HG02763 (cell line): ENCODE measurements at regions not wholly inside any gene's neighbourhood (a gene's known extent, or its start where the extent isn't known, plus 50 kb on each side); places are given as distances from the start of the nearest gene placed in this dataset.

Experiments
- ATAC-seq: cut with Tn5 transposase; IDR thresholded peaks from one replicate; pipeline ENCODE4 v1.9.1; 2021; ENCODE audit warnings: mild to moderate bottlenecking, moderate library complexity; ENCODE audit not compliant: unreplicated experiment

DNA sequence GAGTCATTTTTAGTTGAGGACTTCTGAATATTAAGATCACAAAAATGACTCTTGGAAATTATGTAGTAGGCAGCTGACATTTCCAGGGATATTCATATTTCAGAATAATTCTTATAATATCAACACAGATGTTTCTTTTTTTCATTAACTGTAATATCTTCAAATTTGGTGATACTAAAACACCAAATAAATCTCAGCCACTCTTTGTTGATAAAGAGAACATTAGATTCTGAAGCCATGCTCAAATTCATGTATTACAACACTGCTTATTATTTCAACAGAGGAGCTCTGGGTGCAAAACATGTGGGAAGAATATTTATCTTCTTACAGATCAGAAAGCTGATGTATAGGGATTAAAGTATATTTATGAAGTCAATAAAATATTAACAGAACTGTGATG is 355.4 kb downstream of the CRPPA start:
- ATAC-seq = no peak

DNA sequence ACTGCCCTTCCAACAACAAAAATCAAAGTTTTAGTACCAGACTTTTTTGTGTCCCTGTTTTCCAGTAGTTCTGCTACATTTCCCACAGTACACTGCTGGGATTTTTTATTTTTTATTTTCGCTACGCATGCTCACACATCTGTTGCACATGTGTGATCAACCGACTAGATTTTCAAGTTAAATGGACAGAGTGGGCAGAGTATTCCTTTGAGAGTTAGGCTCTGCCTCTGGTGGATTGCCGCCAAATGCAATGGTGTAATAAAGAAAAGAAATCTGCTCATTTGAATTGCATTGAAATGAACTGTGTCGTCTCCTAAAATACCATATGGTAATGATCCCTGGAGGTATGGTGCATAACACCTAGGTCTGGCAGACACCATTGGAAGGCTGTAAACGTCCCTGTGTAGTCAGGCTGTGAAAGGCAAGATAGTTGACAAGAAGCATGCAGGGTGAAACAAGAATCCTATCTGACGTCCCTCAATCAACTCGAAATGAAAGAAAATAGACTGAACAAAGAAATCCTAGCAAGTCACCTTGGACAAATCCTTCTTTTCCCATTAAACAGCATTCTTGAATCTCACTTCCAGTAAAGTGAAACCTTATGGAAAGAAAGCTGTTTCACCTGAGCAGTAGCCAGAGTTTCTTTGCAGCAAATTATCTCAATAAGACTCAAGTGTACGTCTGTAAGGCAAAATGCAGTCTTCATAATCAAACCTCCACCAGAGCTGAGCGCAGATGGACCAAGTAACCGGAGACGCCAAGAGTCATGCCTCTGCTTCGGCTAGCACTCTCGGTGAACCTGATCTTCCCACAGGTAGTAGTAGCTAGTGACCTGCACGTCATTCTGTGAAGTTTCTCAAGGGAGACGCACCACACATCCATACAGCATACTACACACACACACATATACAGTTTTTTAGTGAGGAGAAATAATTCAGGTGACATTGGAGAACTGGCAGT is 357.3 kb downstream of the CRPPA start:
- ATAC-seq = no peak

DNA sequence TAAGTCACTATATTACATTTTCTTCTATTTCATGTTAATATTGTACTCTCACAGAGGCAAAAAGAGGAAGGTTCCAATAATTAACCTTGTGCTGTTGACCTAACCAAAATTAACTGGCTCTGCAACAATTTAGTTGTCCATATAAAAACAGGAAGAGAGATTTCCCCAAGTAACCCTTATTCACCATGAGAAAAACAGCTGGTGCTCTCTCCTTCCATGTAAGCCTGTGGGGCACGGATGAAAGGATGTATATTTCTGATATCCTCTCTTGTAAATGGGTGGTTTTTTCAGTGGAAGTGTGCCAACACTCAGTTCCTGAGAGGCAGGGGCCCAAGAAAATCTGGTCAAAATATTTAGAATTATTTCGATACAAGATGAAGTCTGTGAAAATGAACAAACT is 358.1 kb downstream of the CRPPA start:
- no peak for ATAC-seq

DNA sequence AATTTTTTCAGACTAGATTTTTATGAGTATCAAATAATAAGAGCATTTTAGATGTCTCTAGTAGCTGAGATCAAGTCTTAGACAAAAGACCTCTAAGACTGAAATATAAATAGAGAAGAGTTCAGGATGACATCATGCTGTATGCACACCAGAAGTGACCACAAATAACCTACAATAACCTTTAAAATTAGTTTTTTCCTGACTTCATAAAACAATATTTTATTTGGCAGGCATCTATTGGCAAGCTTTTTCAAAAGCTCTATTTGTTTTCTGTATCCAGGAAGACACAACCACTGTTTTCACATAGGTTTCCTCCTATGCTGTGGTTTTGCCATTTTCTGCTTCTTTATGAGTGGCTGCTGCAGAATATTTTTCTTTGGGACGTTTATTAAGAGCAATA is 359.1 kb downstream of the CRPPA start:
- ATAC-seq = no peak

DNA sequence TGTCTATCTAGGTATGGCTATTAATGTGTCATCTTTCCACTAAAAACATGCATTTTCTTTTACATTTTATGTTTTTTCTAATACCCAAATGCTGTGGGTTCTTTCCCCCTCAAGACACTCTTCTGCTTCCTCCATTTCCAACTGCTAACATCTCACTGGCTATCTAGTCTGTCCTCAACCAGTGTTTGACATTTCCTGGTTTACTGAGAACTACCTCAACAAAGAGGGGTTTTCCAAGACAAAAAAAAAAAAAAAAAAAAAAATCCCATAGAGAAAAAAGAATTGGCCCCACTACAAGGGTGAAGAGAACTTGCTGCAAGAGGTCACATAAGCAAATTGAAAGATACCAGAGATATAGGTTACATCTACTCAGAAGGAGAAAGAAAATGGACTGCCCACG is 359.7 kb downstream of the CRPPA start:
- ATAC-seq = no peak

DNA sequence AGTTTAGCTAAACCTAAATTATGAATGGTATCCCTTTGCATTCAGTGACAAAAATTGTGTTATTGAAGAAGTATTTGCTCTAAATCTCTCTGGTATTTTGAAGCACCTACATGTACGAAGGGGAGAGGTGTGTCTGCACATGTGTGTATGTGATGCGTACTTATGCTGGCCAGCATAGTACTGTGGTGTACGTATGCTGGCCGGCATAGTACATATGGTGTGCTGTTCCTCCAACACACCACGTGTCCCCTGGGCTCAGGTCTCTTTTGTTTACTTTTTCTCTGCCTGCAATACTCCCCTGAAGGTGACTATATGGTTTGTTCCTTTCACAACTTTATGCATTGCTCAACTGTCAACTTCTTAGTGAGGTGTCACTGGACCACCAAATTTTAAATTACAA is 360.3 kb downstream of the CRPPA start:
- ATAC-seq = no peak

DNA sequence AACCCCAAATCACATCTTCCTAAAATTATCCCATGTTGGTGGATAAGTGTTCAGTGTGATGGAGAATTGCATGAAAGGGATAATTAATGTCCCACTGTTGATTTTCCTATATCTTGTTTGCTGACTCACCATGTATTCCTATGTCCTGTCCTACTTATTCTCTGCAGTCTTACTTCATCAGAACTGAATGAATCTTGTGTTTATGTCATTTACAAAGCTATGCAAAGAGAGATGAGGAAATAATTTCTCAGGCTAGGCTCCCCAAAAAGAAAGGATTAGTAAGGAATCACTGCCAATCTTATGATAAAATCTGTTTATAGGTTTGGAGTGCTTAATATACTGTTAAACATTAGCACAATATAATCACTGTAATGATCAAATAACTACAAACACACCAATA is 360.8 kb downstream of the CRPPA start:
- ATAC-seq = no peak

DNA sequence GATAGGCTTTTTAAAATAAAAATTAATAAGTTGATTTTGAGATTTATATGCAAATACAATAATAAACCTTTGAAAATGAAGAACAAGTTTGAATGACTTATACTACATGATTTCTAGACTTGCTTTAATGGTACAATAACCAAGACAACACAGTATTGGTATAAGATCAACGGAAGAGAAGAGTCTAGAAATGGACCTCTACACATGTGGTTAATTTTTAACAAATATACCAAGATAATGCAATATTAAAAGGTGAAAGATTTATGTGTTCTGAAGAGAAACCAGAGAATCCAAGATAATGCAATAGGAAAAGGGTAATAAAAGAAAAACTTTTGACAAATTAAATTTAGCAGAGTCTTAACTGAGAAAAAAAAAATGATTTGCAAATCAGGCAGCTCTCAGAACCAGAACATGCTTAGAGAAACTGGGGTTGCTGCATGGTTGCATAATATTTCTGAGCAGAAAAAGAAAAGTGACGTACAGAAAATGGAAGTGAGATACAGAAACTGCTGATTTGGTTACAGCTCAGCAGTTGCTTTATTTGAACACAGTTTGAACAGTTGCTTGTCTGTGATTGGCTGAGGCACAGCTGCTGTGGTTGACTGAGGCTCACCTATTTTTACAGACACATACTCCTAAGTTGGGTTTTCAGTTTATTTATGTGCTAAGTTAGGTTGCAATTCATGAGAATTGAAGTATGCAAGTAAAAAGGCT is 365.9 kb downstream of the CRPPA start:
- ATAC-seq = peak; percentile 85

DNA sequence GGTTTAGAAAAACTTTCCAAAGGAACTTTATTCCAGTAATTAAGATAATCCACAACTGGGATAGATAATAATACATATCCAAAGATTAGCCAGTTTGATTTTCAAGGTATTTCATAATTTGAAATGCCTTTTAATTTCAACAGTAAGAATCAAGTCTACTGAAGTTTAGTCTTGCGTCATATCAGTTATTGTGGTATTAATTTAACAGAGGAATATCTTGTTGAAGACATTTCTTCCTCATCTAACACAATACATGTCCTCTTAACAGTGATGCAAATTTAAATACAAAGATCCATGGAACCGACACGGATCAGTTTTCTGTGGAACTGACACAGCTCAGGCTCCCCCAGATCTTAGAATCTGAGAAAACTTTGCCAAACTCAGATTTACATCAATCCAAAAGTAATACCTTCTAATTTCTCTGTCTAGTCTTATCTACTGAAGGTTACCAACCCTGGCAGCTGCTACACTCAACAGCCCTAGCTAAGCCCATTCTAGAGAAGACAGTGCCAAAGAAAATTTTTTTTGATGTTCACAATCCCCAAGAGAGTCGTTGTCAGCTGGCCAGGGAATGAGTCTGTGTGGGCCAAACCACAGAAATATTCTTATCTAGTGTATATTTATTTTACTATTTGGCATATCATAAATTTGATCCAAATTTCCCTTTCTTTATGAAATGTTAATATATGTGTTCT is 365.2 kb upstream of the MEOX2 start:
- ATAC-seq = no peak

DNA sequence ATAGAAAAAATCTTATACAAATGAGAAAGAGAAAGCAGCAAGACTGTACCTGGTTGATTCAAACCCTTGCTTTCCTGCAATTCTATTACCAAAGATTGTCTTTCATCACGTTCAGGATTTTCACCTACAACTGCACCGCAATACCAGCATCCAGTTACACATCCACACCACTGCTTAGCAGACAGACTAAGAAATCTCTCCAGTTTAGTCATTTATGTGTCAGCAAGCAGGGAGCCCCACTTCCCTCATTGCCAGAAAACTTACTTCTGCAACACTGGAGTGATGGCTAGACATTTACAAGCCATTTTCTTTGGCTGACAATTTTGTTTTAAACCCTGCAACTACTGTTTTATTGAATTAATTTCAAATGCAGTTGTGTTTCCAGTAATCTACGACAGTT is 359.6 kb upstream of the MEOX2 start:
- no peak for ATAC-seq

DNA sequence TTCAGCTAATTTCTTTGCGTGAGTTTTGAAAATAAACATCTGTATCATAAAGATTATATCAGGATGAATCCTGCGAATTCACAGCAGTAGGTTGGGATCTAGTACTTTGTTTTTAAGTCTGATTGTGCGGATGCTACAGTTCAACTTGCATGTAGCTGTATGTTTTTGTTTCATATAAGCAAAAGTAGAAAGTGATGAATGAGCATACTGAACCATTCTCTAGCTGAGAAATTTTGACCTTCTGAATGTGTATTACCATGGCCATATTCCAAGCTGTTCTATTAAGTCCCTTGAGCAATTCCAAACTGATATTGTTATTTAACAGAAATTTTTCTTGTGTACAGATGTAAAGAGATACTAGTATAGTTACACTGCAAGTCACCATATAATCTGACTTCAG is 358.8 kb upstream of the MEOX2 start:
- no peak for ATAC-seq

DNA sequence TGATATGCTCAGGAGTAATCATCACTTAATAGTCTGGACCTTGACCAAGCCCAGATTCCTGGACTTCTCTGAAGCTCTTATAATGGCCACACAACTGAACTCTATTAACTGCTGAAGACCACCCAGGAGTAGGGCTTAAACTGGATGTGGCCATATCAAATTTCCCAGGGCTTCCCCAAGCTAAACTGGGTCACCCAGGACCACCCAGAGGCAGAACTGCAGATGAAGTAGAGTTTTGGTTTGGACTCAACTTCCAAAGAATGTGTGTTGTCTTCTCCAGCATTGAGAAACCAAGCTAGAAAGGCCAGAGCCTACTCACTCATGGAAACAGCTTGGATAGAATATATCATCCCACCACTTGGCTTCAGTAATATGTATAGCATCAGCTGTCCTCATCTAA is 358.2 kb upstream of the MEOX2 start:
- ATAC-seq = no peak

DNA sequence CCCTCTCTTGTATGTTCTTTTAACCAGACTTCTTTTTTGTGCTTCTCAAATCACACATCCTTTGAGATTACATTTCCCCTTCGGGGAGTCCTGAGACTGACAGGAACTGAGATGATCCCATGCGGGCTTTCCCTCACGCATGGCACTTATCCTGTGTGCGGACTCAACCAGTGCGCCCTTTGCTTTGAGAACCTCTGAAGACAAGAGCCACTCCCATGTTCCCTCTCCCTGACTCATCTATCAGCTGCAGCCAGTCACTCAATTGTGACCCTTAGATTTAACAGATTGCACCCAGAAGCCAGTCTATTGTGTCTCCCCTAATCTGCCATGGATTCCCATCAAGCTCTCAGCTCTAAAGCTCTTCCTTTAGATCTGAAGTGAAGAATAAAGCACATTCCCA is 353.9 kb upstream of the MEOX2 start:
- no peak for ATAC-seq

DNA sequence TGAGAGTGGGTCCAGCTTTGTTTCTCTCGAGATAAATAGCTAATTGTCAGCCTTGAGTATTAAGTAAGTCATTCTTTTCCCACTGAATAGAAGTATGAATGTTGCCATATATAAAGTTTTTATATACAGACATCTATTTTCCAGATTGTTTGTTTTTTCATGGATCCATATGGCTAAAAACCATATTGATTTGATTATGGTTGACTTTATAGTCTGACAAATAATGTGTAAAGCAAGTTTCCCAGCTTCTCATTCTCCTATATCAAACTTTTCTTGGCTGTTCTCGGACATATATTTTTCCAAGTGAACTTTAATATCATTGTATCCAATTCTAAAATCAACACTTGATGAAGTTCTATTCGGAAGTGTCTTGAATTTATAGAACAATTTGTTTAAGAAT is 352.4 kb upstream of the MEOX2 start:
- no peak for ATAC-seq

DNA sequence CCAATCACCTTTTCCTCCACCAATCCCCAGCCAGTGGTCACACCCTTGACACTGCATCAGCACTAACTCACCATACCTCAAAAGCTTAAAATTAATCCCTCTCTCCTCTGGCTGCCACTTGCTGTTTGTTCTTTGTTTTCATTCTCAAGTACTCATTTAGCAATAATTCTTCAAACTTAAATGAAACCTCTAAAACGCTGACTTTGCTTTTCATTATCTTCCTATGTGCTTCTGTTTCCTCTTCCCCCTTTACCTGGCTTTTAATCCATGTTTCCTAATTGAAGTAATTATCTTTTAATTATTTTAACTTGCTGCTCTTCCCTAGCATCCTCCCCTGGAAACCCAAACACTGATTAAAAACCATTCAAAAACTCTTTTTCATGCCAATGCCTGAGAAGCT is 348.9 kb upstream of the MEOX2 start:
- no peak for ATAC-seq

DNA sequence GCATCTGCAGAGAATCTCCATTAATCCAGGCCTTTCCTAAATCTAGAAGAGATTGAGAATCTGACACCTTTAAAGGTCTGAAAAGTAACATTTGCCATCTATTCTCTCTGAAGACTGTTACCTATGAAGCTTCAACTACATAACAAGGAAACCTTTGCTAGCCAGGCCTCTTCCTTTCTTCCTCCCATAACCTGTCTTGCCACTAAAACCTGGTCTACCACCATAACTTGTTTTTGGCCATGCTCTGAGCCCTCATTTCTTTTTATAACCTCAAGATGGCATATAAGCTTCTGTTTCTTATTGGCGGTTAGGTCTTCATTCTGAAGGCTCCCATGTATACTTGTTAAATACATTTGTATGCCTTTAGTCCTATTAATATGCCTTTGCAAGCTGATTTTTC is 348.4 kb upstream of the MEOX2 start:
- no peak for ATAC-seq

DNA sequence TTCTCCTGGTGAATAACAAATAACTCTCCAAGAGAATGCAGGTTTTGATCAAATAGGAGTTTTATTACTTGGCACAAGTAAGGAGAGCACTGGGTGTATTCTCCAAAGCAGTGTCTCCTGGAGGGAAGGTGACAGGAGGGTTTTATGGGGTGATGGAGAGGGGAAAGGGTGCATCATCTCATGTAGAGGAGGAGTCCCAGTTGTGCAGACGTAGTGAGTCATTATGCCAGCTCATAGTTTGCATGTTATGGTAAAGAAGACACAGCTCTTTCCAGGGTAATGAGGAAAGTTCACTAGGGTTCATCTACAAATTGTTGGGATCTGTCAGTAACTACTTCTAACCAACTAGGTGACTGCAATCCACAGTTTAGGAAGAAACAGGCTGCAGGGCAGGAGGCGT is 347.9 kb upstream of the MEOX2 start:
- ATAC-seq = no peak

DNA sequence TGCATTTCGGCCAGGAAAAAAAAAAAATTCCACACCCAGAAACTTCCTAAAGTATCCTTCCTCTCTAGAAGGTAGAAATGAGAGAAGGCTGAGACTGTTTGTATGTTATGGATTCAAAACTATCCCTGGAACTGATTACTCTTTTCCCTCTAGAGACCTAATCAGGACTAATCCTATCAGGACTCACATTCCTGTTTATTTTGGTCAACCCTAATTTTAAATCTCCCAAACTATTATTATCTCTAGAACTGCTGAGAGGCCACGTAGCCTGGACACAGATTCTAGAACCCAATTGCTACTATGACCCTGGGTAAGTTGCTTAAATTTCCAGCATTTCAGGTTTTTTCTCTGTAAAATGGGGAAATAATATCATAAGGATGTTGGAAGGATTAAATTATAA is 346.8 kb upstream of the MEOX2 start:
- no peak for ATAC-seq

DNA sequence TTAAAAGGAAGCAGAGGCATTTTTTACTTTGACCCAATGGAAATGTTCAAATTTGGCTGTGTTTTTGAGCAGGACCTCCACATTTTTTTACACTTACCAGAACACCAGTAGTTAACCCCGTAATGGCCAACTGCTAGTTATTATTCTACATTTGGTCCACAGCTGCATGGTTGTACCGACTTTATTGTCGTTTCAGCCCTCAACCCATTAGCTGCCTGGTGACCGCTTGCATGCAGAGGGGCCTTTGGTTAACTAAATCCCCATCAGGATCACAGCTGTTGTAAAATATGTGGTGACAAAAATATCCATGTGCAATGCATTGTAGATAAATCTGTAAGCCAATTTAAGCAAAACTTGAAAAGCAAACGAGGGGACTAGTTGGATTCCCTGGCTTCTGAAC is 342.2 kb upstream of the MEOX2 start:
- ATAC-seq = no peak

DNA sequence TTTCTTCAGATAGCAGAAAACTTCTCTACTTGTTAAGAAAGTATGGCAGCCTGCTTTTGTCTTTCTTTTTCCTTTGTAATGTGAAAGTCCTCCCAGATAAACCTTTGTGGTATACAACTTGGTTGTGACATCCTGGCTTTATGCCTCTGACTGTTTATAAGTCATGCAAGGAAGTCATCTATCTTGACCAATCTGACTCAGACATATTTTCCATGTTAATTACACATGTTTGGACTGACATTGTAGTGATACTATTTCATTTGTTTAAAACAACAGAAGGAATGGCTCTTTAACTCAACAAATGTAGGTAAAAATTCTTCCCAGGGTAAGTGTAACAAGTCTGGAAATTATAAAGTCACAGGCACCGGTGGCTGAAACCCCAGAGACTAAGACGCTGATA is 341.6 kb upstream of the MEOX2 start:
- no peak for ATAC-seq

DNA sequence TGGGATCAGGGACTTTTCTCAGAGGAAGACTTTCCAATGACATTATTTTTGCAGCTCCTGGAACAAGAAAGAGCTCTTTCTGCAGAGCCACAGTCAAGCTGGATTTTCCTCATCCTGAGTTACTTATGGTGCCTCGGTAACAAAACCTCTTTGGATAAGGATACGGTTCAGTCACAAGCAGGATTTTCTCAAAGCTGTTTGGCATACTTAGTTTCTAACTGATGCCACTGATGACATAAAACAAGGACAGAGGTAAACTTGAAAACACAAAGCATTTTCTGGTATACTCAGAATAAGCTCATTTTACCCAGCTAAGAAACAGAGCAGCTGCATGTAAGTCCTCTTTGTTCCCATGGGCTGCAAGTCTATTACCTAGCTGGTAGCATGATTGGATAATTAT is 340.9 kb upstream of the MEOX2 start:
- no peak for ATAC-seq
